ENCODE measurements at regions not wholly inside any gene's neighbourhood (a gene's known extent, or its start where the extent isn't known, plus 50 kb on each side); places are given as distances from the start of the nearest gene placed in this dataset.

DNA sequence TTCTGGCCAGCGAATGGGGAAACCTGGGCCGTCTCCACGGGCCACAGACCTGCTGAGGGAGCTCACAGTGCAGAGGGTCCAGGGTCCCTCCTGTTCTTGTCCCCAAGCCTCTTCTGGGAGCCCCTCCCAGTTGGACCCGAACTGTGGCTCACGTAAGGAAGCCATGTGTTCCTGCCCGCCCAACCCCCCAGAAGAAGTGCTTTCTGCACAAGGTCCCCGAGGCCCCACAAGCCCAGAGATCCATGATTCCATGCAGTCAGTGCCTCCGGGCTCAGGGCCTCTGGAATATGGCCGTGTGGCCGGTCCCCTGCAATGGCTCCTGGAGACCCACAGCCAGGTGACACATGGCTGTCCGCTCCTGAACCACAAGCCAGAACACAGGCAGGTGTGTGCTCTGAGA lies 272.4 kb downstream of the C16orf95 start:
- no peaks in the 10 kb centered on the region for H3K9me3 ChIP-seq (ENCODE audit: low read depth)
- no peaks in the 10 kb centered on the region for H3K27me3 ChIP-seq
- H3K36me3 ChIP-seq = no peaks in the 10 kb centered on the region
- H3K4me1 ChIP-seq (ENCODE audit: low read depth) = peaks cover 18% of the 10 kb centered on the region
- H3K4me3 ChIP-seq = no peak overlapping the region
- DNase-seq (ENCODE audit: low read depth in 1 of 2, low spot score in 1 of 2) = no peak
- no peak overlapping the region for H3K27ac ChIP-seq
- TF ChIP-seq, protein P1, sequence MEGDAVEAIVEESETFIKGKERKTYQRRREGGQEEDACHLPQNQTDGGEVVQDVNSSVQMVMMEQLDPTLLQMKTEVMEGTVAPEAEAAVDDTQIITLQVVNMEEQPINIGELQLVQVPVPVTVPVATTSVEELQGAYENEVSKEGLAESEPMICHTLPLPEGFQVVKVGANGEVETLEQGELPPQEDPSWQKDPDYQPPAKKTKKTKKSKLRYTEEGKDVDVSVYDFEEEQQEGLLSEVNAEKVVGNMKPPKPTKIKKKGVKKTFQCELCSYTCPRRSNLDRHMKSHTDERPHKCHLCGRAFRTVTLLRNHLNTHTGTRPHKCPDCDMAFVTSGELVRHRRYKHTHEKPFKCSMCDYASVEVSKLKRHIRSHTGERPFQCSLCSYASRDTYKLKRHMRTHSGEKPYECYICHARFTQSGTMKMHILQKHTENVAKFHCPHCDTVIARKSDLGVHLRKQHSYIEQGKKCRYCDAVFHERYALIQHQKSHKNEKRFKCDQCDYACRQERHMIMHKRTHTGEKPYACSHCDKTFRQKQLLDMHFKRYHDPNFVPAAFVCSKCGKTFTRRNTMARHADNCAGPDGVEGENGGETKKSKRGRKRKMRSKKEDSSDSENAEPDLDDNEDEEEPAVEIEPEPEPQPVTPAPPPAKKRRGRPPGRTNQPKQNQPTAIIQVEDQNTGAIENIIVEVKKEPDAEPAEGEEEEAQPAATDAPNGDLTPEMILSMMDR (IDR thresholded peaks at IDR 0.05; ENCODE audit: low read depth, low read length) = no peak

DNA sequence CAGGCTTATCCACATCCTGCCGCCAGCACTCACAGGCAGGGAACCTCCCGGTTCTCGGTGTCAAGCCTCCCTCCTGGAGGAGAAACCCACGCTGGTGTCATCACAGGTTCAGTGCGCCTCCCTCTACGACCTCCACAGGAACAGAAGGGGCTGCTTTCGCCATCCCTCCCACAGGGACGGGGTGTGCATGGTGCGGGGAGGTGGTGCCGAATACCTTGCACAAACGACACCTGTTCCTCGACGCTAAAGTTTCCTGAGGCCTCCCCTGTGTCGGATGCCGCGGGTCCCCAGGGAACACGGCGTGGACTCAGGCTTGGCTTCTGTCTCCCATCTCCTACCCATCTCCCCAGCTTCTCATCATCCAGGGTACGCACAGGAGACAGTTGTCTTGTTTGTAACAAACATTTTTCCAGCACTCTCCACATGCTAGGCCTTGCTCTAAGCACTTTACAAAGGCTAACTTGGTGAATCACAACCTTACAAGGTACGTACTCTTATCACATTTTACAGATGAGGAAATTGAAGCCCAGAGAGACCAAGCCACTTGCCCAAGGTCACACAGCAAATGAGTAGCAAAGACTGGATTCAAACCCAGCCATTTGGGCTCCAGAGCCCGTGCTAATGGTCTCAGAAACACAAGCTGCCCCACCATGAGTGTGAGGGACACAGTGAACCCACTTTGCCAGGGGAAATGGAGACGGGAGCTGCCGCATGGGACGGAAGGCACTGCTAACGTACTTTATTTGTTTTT lies 271.6 kb downstream of the C16orf95 start:
- Histone ChIP-seq H3K27ac (no peak overlapping the region), H3K36me3 (no peaks in the 10 kb centered on the region), H3K4me1 (ENCODE audit: low read depth) (peaks cover 18% of the 10 kb centered on the region), H3K9me3 (ENCODE audit: low read depth) (no peaks in the 10 kb centered on the region), H3K27me3 (no peaks in the 10 kb centered on the region), H3K4me3 (no peak overlapping the region)
- TF ChIP-seq, protein P1 (IDR thresholded peaks at IDR 0.05; ENCODE audit: low read depth, low read length) = no peak
- DNase-seq (ENCODE audit: low read depth in 1 of 2, low spot score in 1 of 2) = no peak

- H3K36me3 ChIP-seq = no peaks in the 10 kb centered on the region
- H3K27ac ChIP-seq = no peak overlapping the region
- no peak for DNase-seq (ENCODE audit: low read depth in 1 of 2, low spot score in 1 of 2)
- TF ChIP-seq, protein P1 (IDR thresholded peaks at IDR 0.05; ENCODE audit: low read depth, low read length) = no peak
- peaks cover 18% of the 10 kb centered on the region for H3K4me1 ChIP-seq (ENCODE audit: low read depth)
- no peaks in the 10 kb centered on the region for H3K9me3 ChIP-seq (ENCODE audit: low read depth)
- no peaks in the 10 kb centered on the region for H3K27me3 ChIP-seq
- no peak overlapping the region for H3K4me3 ChIP-seq
Observed at GRCh38 chr16:87046235-87046634, 271.0 kb downstream of the C16orf95 start.

DNA sequence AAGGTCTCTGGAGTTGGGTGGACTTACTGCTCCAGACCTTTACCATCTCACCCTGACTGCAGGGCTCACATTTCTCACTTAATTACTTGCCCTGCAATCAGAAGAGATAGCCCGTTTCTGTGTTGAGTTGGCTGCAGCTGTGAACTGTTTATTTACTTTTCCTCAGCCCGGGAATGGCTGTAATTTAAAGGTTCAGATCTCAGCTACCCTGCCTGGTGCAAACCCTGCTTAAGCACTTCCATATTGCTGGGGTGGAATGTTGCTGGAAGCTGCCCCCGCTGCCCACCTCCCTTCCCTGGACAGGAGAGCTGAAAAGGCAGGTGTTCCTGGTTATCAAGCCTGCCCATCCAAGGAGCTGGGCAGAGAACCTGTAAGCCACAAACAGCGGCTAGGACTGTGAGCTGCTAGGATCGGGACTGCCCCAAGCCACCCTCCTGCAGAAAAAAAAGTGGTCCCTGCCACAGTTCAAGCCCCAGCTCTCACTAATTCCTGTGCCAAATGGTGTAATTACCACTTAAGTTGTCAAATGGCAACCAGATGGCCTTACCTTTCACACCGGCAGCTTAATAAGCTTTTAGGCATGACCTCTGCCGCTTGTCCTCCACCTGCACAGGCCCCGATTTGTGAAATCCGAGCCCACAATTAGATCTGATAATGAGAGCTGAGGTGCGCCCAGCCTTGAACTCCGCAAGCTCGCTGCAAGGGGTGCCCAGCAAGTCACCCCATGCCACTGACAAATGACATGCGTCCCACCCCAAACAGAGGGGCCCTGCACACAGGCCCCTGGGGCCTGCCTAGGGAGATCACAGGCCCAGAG lies 269.8 kb downstream of the C16orf95 start:
- TF ChIP-seq, protein P1 (IDR thresholded peaks at IDR 0.05; ENCODE audit: low read depth, low read length) = no peak

GRCh38 chr16:87048038-87048729 lies 269.0 kb downstream of the C16orf95 start:
- H3K27ac ChIP-seq = no peak overlapping the region
- TF ChIP-seq, protein P1 (IDR thresholded peaks at IDR 0.05; ENCODE audit: low read depth, low read length) = no peak
- H3K4me3 ChIP-seq = no peak overlapping the region
- no peaks in the 10 kb centered on the region for H3K9me3 ChIP-seq (ENCODE audit: low read depth)
- peaks cover 18% of the 10 kb centered on the region for H3K4me1 ChIP-seq (ENCODE audit: low read depth)
- H3K27me3 ChIP-seq = no peaks in the 10 kb centered on the region
- no peak for DNase-seq (ENCODE audit: low read depth in 1 of 2, low spot score in 1 of 2)
- H3K36me3 ChIP-seq = no peaks in the 10 kb centered on the region

More for the DNA sequence above, 269.8 kb downstream of the C16orf95 start:
- H3K9me3 ChIP-seq (ENCODE audit: low read depth) = no peaks in the 10 kb centered on the region
- DNase-seq (ENCODE audit: low read depth in 1 of 2, low spot score in 1 of 2) = no peak
- H3K4me1 ChIP-seq (ENCODE audit: low read depth) = peaks cover 18% of the 10 kb centered on the region
- H3K27ac ChIP-seq = peak overlapping the region; percentile 2
- no peak overlapping the region for H3K4me3 ChIP-seq
- H3K36me3 ChIP-seq = no peaks in the 10 kb centered on the region
- H3K27me3 ChIP-seq = no peaks in the 10 kb centered on the region

Measured in cardiac muscle cell (in vitro differentiated cells and primary cell).